AG04449 (cell line): ENCODE measurements at regions not wholly inside any gene's neighbourhood (a gene's known extent, or its start where the extent isn't known, plus 50 kb on each side); places are given as distances from the start of the nearest gene placed in this dataset.

Experiments
- CTCF ChIA-PET: fragments of 350-600 bp; formaldehyde crosslinking; extraction: SDS; loops from one replicate; lab custom pipeline; 2021; ENCODE audit warnings: antibody characterized with exemption; lab: Yijun Ruan, JAX
- POLR2A ChIA-PET: fragments of 400-600, 350-600 bp; formaldehyde crosslinking; extraction: SDS; loops from one replicate; lab custom pipeline; 2020; ENCODE audit warnings: antibody characterized with exemption, inconsistent platforms; lab: Yijun Ruan, JAX
- DNase-seq: peaks from one replicate; pipeline ENCODE4 v3.0.0-alpha.2; 2010; ENCODE audit warnings: low read depth, low spot score
- H3K4me3 ChIP-seq: 2 replicates; pipeline ENCODE4 v1.5.1; 2011; ENCODE audit warnings: low read depth, mild to moderate bottlenecking, control low read depth, low read length
- CTCF ChIP-seq: IDR thresholded peaks from one replicate; pipeline ENCODE4 v1.5.1; 2011; ENCODE audit warnings: mild to moderate bottlenecking, moderate library complexity, low read length, control low read depth, inconsistent platforms; ENCODE audit not compliant: insufficient read depth; ENCODE audit errors: missing control alignments

DNA sequence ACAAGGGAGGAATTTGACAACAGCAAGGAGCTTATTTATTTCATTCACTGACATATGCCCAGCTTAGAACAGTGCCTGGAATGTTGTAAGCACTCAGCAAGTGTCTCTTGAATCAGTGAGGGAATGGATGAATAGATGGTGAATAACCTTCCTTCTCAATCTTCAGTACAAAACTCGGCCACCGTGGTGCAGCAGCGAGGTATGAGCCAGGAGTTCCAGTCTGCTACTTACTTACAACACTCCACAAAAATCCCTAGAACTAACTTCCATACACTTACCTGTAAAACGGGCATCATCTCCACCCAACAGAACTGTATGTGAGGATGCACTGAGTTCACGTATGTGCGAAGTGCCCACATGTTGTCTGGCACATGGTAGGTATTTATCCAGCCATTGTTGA, 237.4 kb downstream of the WDR11 start:
- no peak for DNase-seq
- CTCF ChIA-PET = no interaction called here
- no peak for TF ChIP-seq CTCF
- POLR2A ChIA-PET = no interaction called here
- no peak overlapping the region for H3K4me3 ChIP-seq

- no peak overlapping the region for H3K4me3 ChIP-seq
- DNase-seq = no peak
- ChIA-PET CTCF (no interaction called here), POLR2A (no interaction called here)
- no peak for TF ChIP-seq CTCF
Measured at GRCh38 chr10:121089434-121089833, 238.3 kb downstream of the WDR11 start.

GRCh38 chr10:121091961-121092719, 241.0 kb downstream of the WDR11 start:
- H3K4me3 ChIP-seq = no peak overlapping the region
- POLR2A ChIA-PET = no interaction called here
- no peak for DNase-seq
- no peak for TF ChIP-seq CTCF
- CTCF ChIA-PET = no interaction called here

DNA sequence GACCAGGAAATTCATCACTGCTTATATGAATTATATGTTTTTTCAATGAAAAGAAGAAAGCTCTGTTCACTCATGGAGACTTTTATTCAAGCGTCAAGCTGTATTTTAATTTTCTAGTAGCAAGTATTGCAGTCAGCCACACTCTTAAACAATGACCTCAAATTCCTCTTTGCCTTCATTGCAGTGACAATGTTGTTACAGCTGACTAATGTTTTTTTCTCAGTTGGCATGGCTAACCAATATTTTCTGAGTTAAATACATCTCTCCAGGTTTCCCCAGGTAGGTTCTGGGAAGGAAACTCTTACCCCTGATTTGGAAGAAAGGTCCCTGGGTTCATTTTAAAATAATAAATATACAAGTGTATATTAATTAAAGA, 241.5 kb downstream of the WDR11 start:
- H3K4me3 ChIP-seq = no peak overlapping the region
- TF ChIP-seq CTCF = no peak
- ChIA-PET CTCF (no interaction called here), POLR2A (no interaction called here)
- no peak for DNase-seq

- H3K4me3 ChIP-seq = no peak overlapping the region
- ChIA-PET POLR2A (no interaction called here), CTCF (no interaction called here)
Measured at GRCh38 chr10:121096617-121097431, 245.7 kb downstream of the WDR11 start.

More at GRCh38 chr10:121096617-121097431, 245.7 kb downstream of the WDR11 start:
- no peak for DNase-seq
- TF ChIP-seq CTCF = no peak
